Gastroesophageal sphincter (tissue), 4 donors: ENCODE measurements at regions not wholly inside any gene's neighbourhood (a gene's known extent, or its start where the extent isn't known, plus 50 kb on each side); places are given as distances from the start of the nearest gene placed in this dataset.

Source experiments
- ATAC-seq: fragments of 150-250 bp; one replicate; pipeline ENCODE4 v1.9.1; 2016; ENCODE audit warnings: mild to moderate bottlenecking, moderate library complexity
- H3K27ac ChIP-seq, 4 donors: fragments of 200-600 bp; sonication (generic) in 3 of 4; 1 replicate in 3 of 4; 2 replicates in 1 of 4; pipeline ENCODE4 v1.5.1; 2016 to 2019
- H3K27me3 ChIP-seq: fragments of 200-600 bp; sonication (generic); one replicate; pipeline ENCODE4 v1.5.1; 2019
- H3K36me3 ChIP-seq, 2 donors: fragments of 200-600 bp; sonication (generic); one replicate each; pipeline ENCODE4 v1.5.1; 2019; ENCODE audit warnings: control low read depth in 1 of 2
- H3K4me1 ChIP-seq, 3 donors: fragments of 200-600 bp; sonication (generic); 1 replicate in 2 of 3; 2 replicates in 1 of 3; pipeline ENCODE4 v1.5.1; 2016 to 2019; ENCODE audit warnings: control low read depth in 2 of 3
- H3K4me3 ChIP-seq, 2 donors: fragments of 200-600 bp; sonication (generic); one replicate each; pipeline ENCODE4 v1.5.1; 2019; ENCODE audit warnings: mild to moderate bottlenecking in 1 of 2, moderate library complexity in 1 of 2
- H3K9me3 ChIP-seq, 3 donors: fragments of 200-600 bp; sonication (generic); one replicate each; pipeline ENCODE4 v1.5.1; 2017 to 2019; ENCODE audit warnings: control low read depth in 2 of 3
- CTCF ChIP-seq, 4 experiments: fragments of 200-600 bp in 2 of 4; fragments of 450-650 bp in 2 of 4; sonication (generic) in 1 of 4; IDR thresholded peaks; one replicate each; pipeline ENCODE4 v1.5.1; 2017 to 2019; ENCODE audit warnings: antibody characterized with exemption in 4 of 4, mild to moderate bottlenecking in 2 of 4, moderate library complexity in 2 of 4
- EP300 ChIP-seq: sonication (generic); formaldehyde crosslinking; IDR thresholded peaks from one replicate; pipeline ENCODE4 v1.6.1; 2017; ENCODE audit warnings: antibody characterized with exemption, mild to moderate bottlenecking
- POLR2A ChIP-seq, 2 donors: fragments of 450-650 bp; IDR thresholded peaks; one replicate each; pipeline ENCODE4 v1.6.1; 2017; ENCODE audit warnings: antibody characterized with exemption in 2 of 2, mild to moderate bottlenecking in 2 of 2, moderate library complexity in 1 of 2
- POLR2AphosphoS5 ChIP-seq: sonication (generic); formaldehyde crosslinking; IDR thresholded peaks from one replicate; pipeline ENCODE4 v1.6.1; 2017; ENCODE audit warnings: antibody characterized with exemption
- WGBS, 2 donors: methylation state at CpG; one replicate each; pipeline ENCODE4 v1.1.5; 2018; ENCODE audit warnings: low coverage in 1 of 2; 5-methylcytosine and 5-hydroxymethylcytosine counted together

GRCh38 chr10:128646956-128647355, 520.7 kb upstream of the MKI67 start:
- no peaks in the 10 kb centered on the region for H3K9me3 ChIP-seq
- H3K4me3 ChIP-seq = no peak overlapping the region
- 92 to 94% methylated on average over 7 to 8 of the region's 10 CpGs for WGBS, 2 donors
- H3K27ac ChIP-seq = no peak overlapping the region
- ATAC-seq = no peak
- H3K27me3 ChIP-seq = no peaks in the 10 kb centered on the region
- H3K36me3 ChIP-seq = no peaks in the 10 kb centered on the region
- TF ChIP-seq CTCF (IDR thresholded peaks at IDR 0.05) (no peak), POLR2A (IDR thresholded peaks at IDR 0.05) (no peak)
- H3K4me1 ChIP-seq = no peaks in the 10 kb centered on the region

- 38 to 54% methylated on average over 2 to 4 of the region's 11 CpGs for WGBS, 2 donors
- Histone ChIP-seq H3K9me3 (no peaks in the 10 kb centered on the region), H3K27ac (no peak overlapping the region), H3K4me3 (no peak overlapping the region), H3K27me3 (no peaks in the 10 kb centered on the region), H3K4me1 (no peaks in the 10 kb centered on the region), H3K36me3 (no peaks in the 10 kb centered on the region)
- no peak for ATAC-seq
- TF ChIP-seq EP300 (no peak), POLR2AphosphoS5 (no peak), CTCF (IDR thresholded peaks at IDR 0.05) (no peak), POLR2A (IDR thresholded peaks at IDR 0.05) (no peak)
Measured at GRCh38 chr10:128657548-128657947, 531.3 kb upstream of the MKI67 start.

- H3K36me3 ChIP-seq = no peaks in the 10 kb centered on the region
- no peaks in the 10 kb centered on the region for H3K4me1 ChIP-seq
- no peak overlapping the region for H3K4me3 ChIP-seq
- H3K9me3 ChIP-seq = peaks cover 0 to 6% (median 0%) of the 10 kb centered on the region in 3 donors
- no peak overlapping the region for H3K27ac ChIP-seq
- WGBS, 2 donors = 47 to 66% methylated on average over 2 to 5 of the region's 5 CpGs
- no peaks in the 10 kb centered on the region for H3K27me3 ChIP-seq
- no peak for TF ChIP-seq POLR2AphosphoS5
- no peak for TF ChIP-seq CTCF (IDR thresholded peaks at IDR 0.05)
- no peak for TF ChIP-seq POLR2A (IDR thresholded peaks at IDR 0.05)
- TF ChIP-seq EP300 = no peak
- no peak for ATAC-seq
Measured at GRCh38 chr10:128660726-128661125, 534.5 kb upstream of the MKI67 start.

GRCh38 chr10:128661404-128662197, 535.4 kb upstream of the MKI67 start:
- no peaks in the 10 kb centered on the region for H3K36me3 ChIP-seq
- TF ChIP-seq POLR2A (IDR thresholded peaks at IDR 0.05) = no peak
- TF ChIP-seq CTCF (IDR thresholded peaks at IDR 0.05) = no peak
- TF ChIP-seq POLR2AphosphoS5 = no peak
- TF ChIP-seq EP300 = no peak

GRCh38 chr10:128662520-128662919, 536.3 kb upstream of the MKI67 start:
- H3K4me3 ChIP-seq = no peak overlapping the region
- 61 to 70% methylated on average over 3 of the region's 3 CpGs for WGBS, 2 donors
- TF ChIP-seq POLR2AphosphoS5 = no peak
- no peak for TF ChIP-seq EP300
- TF ChIP-seq CTCF (IDR thresholded peaks at IDR 0.05) = no peak

More at GRCh38 chr10:128661404-128662197, 535.4 kb upstream of the MKI67 start:
- no peaks in the 10 kb centered on the region for H3K4me1 ChIP-seq
- peaks cover 0 to 6% (median 0%) of the 10 kb centered on the region in 3 donors for H3K9me3 ChIP-seq
- H3K27ac ChIP-seq = no peak overlapping the region
- no peak for ATAC-seq
- H3K4me3 ChIP-seq = no peak overlapping the region
- 77 to 83% methylated on average over 3 to 7 of the region's 7 CpGs for WGBS, 2 donors
- no peaks in the 10 kb centered on the region for H3K27me3 ChIP-seq

More at GRCh38 chr10:128662520-128662919, 536.3 kb upstream of the MKI67 start:
- Histone ChIP-seq H3K9me3 (peaks cover 0 to 6% (median 0%) of the 10 kb centered on the region in 3 donors), H3K4me1 (no peaks in the 10 kb centered on the region), H3K36me3 (no peaks in the 10 kb centered on the region), H3K27ac (no peak overlapping the region), H3K27me3 (no peaks in the 10 kb centered on the region)
- ATAC-seq = no peak
